NCI-H1092 treated with DMSO at 0.1 percent for 48 hours (cell line): ENCODE measurements at regions not wholly inside any gene's neighbourhood (a gene's known extent, or its start where the extent isn't known, plus 50 kb on each side); places are given as distances from the start of the nearest gene placed in this dataset.
"Not testable (repeated sequence)": the region's sequence is repeated elsewhere in the genome, so short reads cannot be mapped to it uniquely, and the experiment has no call there.

Experiments used
- DNase-seq: peaks from one replicate; lab custom pipeline; 2025; lab: John Stamatoyannopoulos, UW

GRCh38 chr3:655824-656223 is 437.0 kb upstream of the CNTN6 start:
- DNase-seq: no peak

GRCh38 chr3:661356-661755 is 431.5 kb upstream of the CNTN6 start:
- DNase-seq: no peak

DNA sequence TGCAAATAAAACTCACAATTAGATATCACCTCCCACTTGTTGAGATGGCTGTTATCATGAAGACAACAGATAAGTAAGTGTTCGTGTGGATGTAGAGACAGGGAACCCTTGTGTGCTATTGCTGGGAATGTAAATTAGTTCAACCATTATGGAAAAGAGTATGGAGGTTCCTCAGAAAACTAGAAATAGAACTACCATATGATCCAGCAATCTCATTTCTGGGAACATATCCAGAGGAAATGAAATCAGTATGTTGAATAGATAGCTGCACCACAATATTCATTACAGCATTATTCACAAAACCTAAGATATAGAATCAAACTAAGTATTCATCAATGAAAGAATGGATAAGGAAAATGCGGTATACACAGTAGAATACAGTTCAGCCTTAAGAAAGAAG is 418.7 kb upstream of the CNTN6 start:
- DNase-seq: no peak

DNA sequence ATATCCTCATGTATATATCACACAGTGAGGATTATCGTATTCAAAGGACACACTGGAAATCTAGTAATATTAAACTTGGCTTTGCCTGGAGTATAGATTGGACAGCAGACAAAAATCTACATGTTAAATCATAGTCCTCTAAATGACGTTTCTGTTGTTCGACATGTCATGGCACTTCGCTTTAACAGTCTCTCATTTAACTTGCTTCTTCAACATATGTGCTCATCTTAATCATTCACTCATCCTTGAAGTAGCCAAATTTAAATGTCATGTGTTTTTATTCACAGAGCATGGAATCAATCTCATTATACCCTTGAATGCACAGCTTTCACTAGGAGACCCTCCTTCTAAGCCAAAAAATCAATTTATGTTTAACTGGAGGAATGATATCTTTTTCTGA is 417.0 kb upstream of the CNTN6 start:
- no peak for DNase-seq

DNA sequence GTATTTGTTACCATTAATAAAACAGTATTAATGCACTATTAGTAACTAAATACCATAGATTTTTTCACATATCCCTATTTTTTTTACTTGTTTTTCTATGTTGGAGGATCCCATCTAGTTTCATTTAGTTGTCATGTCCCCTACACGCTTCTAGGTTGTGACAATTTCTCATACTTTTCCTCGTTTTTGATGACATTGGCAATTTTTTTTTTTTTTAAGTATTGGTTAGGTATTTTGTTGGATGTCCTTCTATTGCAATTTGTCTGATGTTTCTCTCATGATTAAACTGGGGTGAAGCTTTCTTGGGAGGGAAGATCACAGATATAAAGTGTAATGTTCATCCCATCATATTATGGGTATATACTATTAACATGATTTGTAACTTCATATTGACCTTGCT is 409.1 kb upstream of the CNTN6 start:
- DNase-seq: no peak

DNA sequence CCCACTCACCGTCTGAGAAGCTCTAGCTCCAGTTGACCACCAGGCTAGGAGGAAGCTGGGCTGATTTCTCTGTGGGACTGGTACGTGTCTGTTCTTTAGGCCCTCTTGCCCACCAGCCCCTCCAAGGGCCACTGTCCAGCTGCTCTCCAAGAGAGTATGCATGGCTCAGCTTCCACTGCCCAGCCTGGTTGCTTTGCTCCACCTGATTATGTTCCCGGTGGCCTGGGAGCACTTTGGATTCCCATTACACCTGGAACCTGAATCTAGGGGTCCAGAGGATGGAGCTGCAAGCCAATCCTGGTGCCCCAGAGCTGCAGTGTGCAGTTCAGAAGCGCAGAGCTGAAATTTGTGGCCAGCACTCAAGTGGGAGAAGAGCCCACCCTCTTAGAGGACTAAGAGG is 402.1 kb upstream of the CNTN6 start:
- DNase-seq: no peak

GRCh38 chr3:700514-700913 is 392.3 kb upstream of the CNTN6 start:
- DNase-seq: no peak

DNA sequence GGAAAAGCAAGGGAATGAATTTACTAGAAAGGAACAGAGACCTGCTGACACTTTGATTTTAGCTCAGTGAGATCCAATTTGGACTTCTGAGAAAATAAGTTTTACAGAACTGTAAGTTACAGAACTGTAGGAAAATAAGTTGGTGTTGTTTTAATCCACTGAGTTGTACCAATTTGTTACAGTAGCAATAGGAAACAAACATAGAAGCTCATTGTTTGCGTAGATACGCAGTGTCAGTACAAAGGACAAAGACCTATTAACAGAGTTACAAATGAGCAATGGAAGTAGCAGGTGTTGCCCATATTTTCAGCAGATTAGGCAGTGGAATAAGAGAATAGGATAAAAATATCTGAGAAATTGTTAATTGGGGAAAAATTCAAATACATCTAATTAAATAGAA is 385.8 kb upstream of the CNTN6 start:
- DNase-seq: no peak

- DNase-seq: no peak
Observed at GRCh38 chr3:713006-713621, 379.7 kb upstream of the CNTN6 start.

DNA sequence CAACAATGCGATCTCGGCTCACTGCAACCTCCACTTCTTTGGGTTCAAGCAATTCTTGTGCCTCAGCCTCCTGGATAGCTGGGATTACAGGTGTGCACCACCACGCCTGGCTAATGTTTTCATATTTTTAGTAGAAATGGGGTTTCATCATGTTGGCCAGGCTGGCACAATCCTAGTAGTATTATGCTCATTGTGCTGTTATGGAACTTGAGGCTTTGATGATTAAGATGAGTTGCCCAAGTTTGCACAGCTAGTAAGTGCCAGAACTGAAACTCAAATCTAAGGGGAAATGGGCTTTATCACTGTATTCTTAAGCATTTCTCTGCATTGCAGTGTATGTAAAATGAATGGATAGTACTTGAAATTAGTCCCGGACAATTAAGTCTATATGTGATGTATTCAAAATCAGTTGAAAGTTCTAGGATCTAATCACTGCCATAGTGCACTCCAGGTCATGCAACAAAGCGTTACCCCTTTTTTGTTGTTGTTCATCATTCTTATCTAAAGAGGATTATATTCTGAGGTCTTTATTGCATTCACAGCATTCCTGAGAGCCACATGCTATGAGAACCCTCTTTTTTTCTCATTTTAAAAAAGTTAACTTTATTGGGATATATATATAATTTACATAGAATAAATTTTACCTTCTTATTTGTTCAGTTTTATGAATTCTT is 378.7 kb upstream of the CNTN6 start:
- no peak for DNase-seq

DNA sequence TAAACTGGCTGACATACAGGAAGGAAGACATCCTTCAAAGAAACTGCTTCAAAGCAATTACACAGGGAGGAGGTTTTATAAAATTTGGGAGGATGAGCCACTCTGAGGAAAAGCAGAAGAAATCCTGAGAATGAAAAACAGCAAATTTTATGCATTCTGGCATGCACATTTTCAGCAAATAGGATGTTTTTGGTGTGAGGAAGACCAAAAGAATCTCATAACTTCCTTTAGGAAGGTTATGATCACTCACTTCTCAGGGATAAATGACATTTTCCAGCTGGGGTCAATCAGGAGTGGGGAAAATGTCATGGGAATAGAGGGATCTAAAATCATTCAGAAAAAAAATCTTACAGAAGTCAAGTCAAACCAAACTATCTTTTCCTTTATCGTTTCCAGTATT is 371.7 kb upstream of the CNTN6 start:
- no peak for DNase-seq

- no peak for DNase-seq
Observed at GRCh38 chr3:732326-732928, 360.4 kb upstream of the CNTN6 start.

DNA sequence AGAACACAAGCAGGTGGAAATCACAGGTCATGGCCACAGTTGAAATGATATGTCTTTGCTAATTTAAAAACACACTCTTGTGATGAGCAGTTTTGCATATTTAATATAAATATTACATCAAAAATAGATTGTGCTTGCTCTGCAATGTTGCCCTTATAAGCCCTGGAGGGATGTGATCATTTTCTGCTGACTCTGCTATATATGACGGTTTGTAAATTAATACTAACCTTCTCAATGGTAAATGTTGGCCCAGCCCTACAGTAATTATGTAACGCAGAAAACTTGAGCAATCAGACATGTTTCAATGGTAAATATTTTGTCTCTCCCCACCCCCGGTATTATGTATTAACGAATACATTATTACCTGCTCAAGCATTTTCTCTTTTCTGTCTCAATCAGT is 359.5 kb upstream of the CNTN6 start:
- DNase-seq: no peak

- DNase-seq: no peak
Observed at GRCh38 chr3:757711-758110, 335.1 kb upstream of the CNTN6 start.

- DNase-seq: no peak
Observed at GRCh38 chr3:759106-759505, 333.7 kb upstream of the CNTN6 start.

DNA sequence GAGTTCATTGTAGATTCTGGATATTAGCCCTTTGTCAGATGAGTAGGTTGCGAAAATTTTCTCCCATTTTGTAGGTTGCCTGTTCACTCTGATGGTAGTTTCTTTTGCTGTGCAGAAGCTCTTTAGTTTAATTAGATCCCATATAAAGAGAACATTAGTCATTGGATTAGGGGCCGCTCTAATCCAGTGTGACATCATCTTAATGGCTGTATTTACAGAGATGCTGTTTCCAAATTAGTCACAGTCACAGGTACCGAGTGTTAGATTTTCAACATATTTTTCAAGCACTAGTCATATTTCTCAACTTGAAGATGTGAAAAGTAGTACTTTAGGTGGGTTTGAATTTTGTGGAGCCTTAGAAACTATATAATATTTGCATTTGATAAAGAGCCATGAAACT is 319.4 kb upstream of the CNTN6 start:
- not testable (repeated sequence) for DNase-seq

DNA sequence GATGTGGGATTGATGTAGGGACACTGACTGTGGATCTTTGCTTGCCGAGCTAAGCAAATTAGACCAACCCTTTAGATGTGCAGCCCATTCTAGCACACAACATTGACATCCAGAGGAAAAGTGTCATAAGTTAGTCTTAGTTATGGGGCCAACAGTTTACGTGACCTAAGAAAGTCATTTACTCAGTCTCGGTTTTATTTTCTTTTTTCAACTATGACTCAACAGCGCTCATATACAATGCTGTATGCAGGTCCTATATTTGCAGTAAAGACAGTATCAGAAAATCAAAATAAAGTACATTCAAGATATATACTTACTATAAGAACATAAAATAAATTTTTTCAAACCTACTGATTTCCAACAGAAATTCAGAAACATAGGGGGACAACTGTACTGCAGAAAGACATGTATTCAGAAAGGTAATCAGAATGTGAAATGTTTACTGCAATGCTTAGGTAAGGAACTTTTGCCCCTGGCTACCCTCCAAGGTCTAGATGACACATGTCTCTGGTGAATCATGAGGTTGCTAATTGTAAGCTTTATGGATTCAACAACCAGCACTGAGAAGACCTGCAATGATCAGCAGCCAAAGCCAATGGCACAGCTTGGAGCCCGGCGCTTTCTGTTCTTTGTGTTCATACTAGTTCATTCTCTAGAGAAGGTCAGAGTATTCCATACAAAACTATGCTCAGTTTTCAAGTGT is 317.5 kb upstream of the CNTN6 start:
- DNase-seq: no peak

- no peak for DNase-seq
Observed at GRCh38 chr3:780505-780904, 312.3 kb upstream of the CNTN6 start.

DNA sequence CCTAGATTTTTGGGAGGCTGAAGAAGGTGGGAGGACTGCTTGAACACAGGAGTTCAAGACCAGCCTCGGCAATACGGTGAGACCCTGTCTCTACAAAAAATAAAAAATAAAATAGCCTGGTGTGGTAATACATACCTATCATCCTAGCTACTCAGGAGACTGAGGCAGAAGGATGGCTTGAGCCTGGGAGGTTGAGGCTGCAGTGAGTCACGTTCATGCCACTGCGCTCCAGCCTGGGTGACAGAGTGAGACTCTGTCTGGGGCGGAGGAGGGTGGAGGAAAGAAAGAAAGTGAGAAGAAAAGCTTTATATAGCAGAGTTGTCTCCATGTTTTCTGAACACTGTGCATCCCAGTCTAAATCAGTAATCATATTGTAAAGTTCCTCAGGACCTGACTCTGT is 301.4 kb upstream of the CNTN6 start:
- no peak for DNase-seq

DNA sequence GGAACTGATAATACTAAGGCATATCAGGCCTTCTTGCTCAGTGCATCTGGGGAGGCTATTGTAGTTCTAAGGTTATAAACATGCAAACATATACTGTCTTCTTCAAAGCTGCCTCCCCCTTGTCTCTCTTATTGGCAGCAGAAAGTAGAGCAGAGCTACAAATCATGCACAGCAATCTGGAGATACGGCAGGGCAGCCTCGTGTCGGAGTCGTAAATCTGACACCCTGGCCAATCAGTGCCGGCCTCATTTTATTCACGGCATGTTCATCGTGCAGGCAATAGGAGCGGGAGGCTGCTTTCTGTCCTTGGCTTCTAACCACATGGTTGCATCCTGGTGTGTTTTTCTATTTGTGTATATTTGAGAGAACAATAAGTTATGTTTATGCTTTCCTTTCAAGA is 300.2 kb upstream of the CNTN6 start:
- DNase-seq: no peak

GRCh38 chr3:804211-804610 is 288.6 kb upstream of the CNTN6 start:
- DNase-seq: no peak

- no peak for DNase-seq
Observed at GRCh38 chr3:805326-805725, 287.5 kb upstream of the CNTN6 start.

DNA sequence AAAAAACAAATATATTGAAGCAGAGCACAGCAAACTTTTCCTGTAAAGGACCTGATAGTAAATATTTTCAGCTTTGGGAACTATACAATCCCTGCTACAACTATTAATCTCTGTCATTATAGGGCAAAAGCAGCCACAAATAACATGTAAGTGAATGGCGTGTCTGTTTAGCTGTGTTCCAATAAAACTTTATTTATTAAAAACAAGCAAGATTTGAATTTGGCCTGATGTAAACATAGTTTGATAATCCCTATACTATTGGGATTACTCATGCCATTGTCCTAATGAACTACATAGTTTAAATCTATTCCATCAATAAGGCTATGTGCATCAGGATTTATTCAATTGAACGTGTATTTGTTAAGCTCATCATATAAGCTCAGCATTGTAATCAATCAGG is 286.8 kb upstream of the CNTN6 start:
- no peak for DNase-seq
